ENCODE measurements at regions not wholly inside any gene's neighbourhood (a gene's known extent, or its start where the extent isn't known, plus 50 kb on each side); places are given as distances from the start of the nearest gene placed in this dataset.

- Mint-ChIP-seq H3K4me3 (no peak overlapping the region), H3K27ac (no peak overlapping the region), H3K27me3 (ENCODE audit: insufficient read depth, low read depth) (peaks cover 5% of the 10 kb centered on the region), H3K9me3 (peaks cover 4% of the 10 kb centered on the region), H3K36me3 (no peaks in the 10 kb centered on the region), H3K4me1 (peaks cover 1% of the 10 kb centered on the region)
- no peaks in the 10 kb centered on the region for H3K79me2 ChIP-seq (ENCODE audit: low read depth)
- no peaks in the 10 kb centered on the region for H3K27me3 ChIP-seq
- H3K36me3 ChIP-seq: no peaks in the 10 kb centered on the region
- DNase-seq (ENCODE audit: low spot score): peak; percentile 16
- no peak overlapping the region for H3K27ac ChIP-seq
- peak; percentile 38 for TF ChIP-seq CTCF (IDR thresholded peaks at IDR 0.05)
- no peak for TF ChIP-seq EZH2phosphoT487 (IDR thresholded peaks at IDR 0.05)
- H3K9ac ChIP-seq: no peak overlapping the region
- H3K9me3 ChIP-seq (ENCODE audit: low read depth): no peaks in the 10 kb centered on the region
- peaks cover 4% of the 10 kb centered on the region for H3K4me1 ChIP-seq
- H4K20me1 ChIP-seq (ENCODE audit: low read depth): no peaks in the 10 kb centered on the region
- H2AFZ ChIP-seq (replicated peaks): no peak overlapping the region
- no peak overlapping the region for H3K4me2 ChIP-seq
- no peak overlapping the region for H3K4me3 ChIP-seq
- H3F3A ChIP-seq (ENCODE audit: low read depth): no peaks in the 10 kb centered on the region
These were observed 405.4 kb upstream of the CPEB2 start for GRCh38 chr4:14596904-14597303.

GRCh38 chr4:14602206-14602605 is 400.1 kb upstream of the CPEB2 start:
- H4K20me1 ChIP-seq (ENCODE audit: low read depth): no peaks in the 10 kb centered on the region

GRCh38 chr4:14607001-14607400 is 395.3 kb upstream of the CPEB2 start:
- no peak overlapping the region for H2AFZ ChIP-seq (replicated peaks)
- Mint-ChIP-seq H3K4me1 (peaks cover 5% of the 10 kb centered on the region), H3K4me3 (no peak overlapping the region), H3K27ac (no peak overlapping the region), H3K27me3 (ENCODE audit: insufficient read depth, low read depth) (no peaks in the 10 kb centered on the region), H3K9me3 (no peaks in the 10 kb centered on the region), H3K36me3 (no peaks in the 10 kb centered on the region)
- DNase-seq (ENCODE audit: low spot score): no peak
- H3K4me2 ChIP-seq: no peak overlapping the region
- H3K27ac ChIP-seq: no peak overlapping the region
- no peaks in the 10 kb centered on the region for H3K9me3 ChIP-seq (ENCODE audit: low read depth)
- H3K4me1 ChIP-seq: no peaks in the 10 kb centered on the region
- no peak for TF ChIP-seq EZH2phosphoT487 (IDR thresholded peaks at IDR 0.05)
- no peak for TF ChIP-seq CTCF (IDR thresholded peaks at IDR 0.05)
- no peak for TF ChIP-seq EZH2 (IDR thresholded peaks at IDR 0.05)
- H3K9ac ChIP-seq: no peak overlapping the region
- no peaks in the 10 kb centered on the region for H4K20me1 ChIP-seq (ENCODE audit: low read depth)
- H3K36me3 ChIP-seq: no peaks in the 10 kb centered on the region
- H3K27me3 ChIP-seq: no peaks in the 10 kb centered on the region
- no peaks in the 10 kb centered on the region for H3F3A ChIP-seq (ENCODE audit: low read depth)
- no peak overlapping the region for H3K4me3 ChIP-seq
- no peaks in the 10 kb centered on the region for H3K79me2 ChIP-seq (ENCODE audit: low read depth)

More at GRCh38 chr4:14602206-14602605, 400.1 kb upstream of the CPEB2 start:
- Histone ChIP-seq H2AFZ (replicated peaks) (no peak overlapping the region), H3K27me3 (no peaks in the 10 kb centered on the region), H3K27ac (no peak overlapping the region), H3F3A (ENCODE audit: low read depth) (no peaks in the 10 kb centered on the region), H3K9me3 (ENCODE audit: low read depth) (no peaks in the 10 kb centered on the region), H3K4me1 (no peaks in the 10 kb centered on the region), H3K79me2 (ENCODE audit: low read depth) (no peaks in the 10 kb centered on the region), H3K4me2 (no peak overlapping the region), H3K4me3 (no peak overlapping the region), H3K36me3 (no peaks in the 10 kb centered on the region), H3K9ac (no peak overlapping the region)
- peaks cover 7% of the 10 kb centered on the region for H3K4me1 Mint-ChIP-seq
- H3K27me3 Mint-ChIP-seq (ENCODE audit: insufficient read depth, low read depth): peaks cover 3% of the 10 kb centered on the region
- H3K36me3 Mint-ChIP-seq: no peaks in the 10 kb centered on the region
- no peaks in the 10 kb centered on the region for H3K9me3 Mint-ChIP-seq
- DNase-seq (ENCODE audit: low spot score): no peak
- H3K4me3 Mint-ChIP-seq: no peak overlapping the region
- no peak for TF ChIP-seq CTCF (IDR thresholded peaks at IDR 0.05)
- TF ChIP-seq EZH2 (IDR thresholded peaks at IDR 0.05): no peak
- TF ChIP-seq EZH2phosphoT487 (IDR thresholded peaks at IDR 0.05): no peak
- peak overlapping the region; percentile 80 for H3K27ac Mint-ChIP-seq
